Astrocyte of the spinal cord (primary cell): ENCODE measurements at regions not wholly inside any gene's neighbourhood (a gene's known extent, or its start where the extent isn't known, plus 50 kb on each side); places are given as distances from the start of the nearest gene placed in this dataset.

Experiments
- DNase-seq: peaks from one replicate; pipeline ENCODE4 v3.0.0; 2011; ENCODE audit warnings: low read depth, low spot score
- H3K4me3 ChIP-seq: 2 replicates; pipeline ENCODE4 v1.5.1; 2011; ENCODE audit warnings: low read depth, mild to moderate bottlenecking, low read length, moderate library complexity
- in situ Hi-C: cut with HindIII; loops from 2 replicates; pipeline ENCODE4 v1.10.0; 2017; ENCODE audit warnings: low sequenced_read_pairs
- TF ChIP-seq, protein P1 (sequence below): IDR thresholded peaks from 2 replicates; pipeline ENCODE4 v1.5.1; 2012; ENCODE audit warnings: low read depth, mild to moderate bottlenecking, low read length, inconsistent platforms

- in situ Hi-C loops, result no loop called here
- TF ChIP-seq, protein P1, sequence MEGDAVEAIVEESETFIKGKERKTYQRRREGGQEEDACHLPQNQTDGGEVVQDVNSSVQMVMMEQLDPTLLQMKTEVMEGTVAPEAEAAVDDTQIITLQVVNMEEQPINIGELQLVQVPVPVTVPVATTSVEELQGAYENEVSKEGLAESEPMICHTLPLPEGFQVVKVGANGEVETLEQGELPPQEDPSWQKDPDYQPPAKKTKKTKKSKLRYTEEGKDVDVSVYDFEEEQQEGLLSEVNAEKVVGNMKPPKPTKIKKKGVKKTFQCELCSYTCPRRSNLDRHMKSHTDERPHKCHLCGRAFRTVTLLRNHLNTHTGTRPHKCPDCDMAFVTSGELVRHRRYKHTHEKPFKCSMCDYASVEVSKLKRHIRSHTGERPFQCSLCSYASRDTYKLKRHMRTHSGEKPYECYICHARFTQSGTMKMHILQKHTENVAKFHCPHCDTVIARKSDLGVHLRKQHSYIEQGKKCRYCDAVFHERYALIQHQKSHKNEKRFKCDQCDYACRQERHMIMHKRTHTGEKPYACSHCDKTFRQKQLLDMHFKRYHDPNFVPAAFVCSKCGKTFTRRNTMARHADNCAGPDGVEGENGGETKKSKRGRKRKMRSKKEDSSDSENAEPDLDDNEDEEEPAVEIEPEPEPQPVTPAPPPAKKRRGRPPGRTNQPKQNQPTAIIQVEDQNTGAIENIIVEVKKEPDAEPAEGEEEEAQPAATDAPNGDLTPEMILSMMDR, result no peak
- H3K4me3 ChIP-seq, result no peak overlapping the region
- DNase-seq, result no peak
Measured at GRCh38 chr9:129398961-129399633, 221.0 kb upstream of the IER5L start.

GRCh38 chr9:129398101-129398960 lies 220.3 kb upstream of the IER5L start:
- DNase-seq, result no peak
- TF ChIP-seq, protein P1, result no peak
- in situ Hi-C loops, result no loop called here
- H3K4me3 ChIP-seq, result no peak overlapping the region

DNA sequence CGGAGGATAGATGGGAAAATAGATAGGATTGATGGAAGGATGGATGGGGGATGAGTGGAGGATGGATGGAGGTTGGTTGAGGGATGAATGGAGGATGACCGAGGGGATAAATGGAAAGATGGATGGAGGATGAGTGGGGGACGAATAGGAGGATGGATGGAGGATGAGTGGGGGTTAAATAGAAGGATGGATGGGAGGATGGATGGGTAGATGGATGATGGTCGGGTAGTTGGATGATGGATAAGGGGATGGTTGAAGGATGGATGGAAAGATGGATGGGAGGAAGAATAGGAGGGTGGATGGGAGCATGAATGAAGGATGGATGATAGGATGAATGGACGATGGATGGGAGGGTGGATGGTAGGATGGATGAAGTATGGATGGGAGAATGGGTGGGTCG lies 219.3 kb upstream of the IER5L start:
- TF ChIP-seq, protein P1, result no peak
- in situ Hi-C loops, result no loop called here
- DNase-seq, result no peak
- H3K4me3 ChIP-seq, result no peak overlapping the region

DNA sequence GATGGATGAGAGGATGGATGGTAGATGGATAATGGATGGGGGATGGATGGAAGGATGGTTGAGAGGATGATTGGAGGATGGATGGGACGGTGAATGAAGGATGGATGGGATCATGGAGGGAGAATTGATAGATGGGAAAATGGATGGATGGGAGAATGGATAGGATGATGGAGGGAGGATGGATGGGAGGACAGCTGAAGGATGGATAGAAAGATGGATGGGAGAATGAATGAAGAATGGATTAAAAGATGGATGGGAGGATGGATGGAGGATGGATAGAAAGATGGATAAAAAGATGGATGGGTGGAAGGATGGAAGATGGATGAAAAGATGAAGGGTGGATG lies 218.3 kb upstream of the IER5L start:
- in situ Hi-C loops, result no loop called here
- TF ChIP-seq, protein P1, result no peak
- no peak overlapping the region for H3K4me3 ChIP-seq
- DNase-seq, result no peak

- TF ChIP-seq, protein P1, result no peak
- in situ Hi-C loops, result no loop called here
- no peak for DNase-seq
- no peak overlapping the region for H3K4me3 ChIP-seq
Measured at GRCh38 chr9:129395633-129396364, 217.7 kb upstream of the IER5L start.

GRCh38 chr9:129394886-129395279 lies 216.8 kb upstream of the IER5L start:
- no peak for DNase-seq
- TF ChIP-seq, protein P1, result no peak
- in situ Hi-C loops, result no loop called here
- no peak overlapping the region for H3K4me3 ChIP-seq
